H1 (cell line): ENCODE measurements at regions not wholly inside any gene's neighbourhood (a gene's known extent, or its start where the extent isn't known, plus 50 kb on each side); places are given as distances from the start of the nearest gene placed in this dataset.

Experiments
- CTCF ChIA-PET: fragments of 300-600 bp; sonication (Branson Sonifier 250); formaldehyde crosslinking; loops from one replicate; lab custom pipeline; 2021; ENCODE audit not compliant: partially characterized antibody; lab: Charles Lee
- POLR2A ChIA-PET: fragments of 300-600 bp; sonication (Branson Sonifier 250); formaldehyde crosslinking; loops from one replicate; lab custom pipeline; 2021; ENCODE audit warnings: inconsistent platforms; ENCODE audit not compliant: partially characterized antibody; lab: Charles Lee
- DNase-seq, 2 experiments: peaks; one replicate each; pipeline versions ENCODE4 v3.0.0 to v3.0.0-alpha.2; 2010 to 2022; ENCODE audit warnings: low spot score in 2 of 2, low read depth in 1 of 2, mixed read lengths in 1 of 2
- FAIRE-seq: peaks from 2 replicates; lab custom pipeline; 2011; peaks lifted over from hg19 to GRCh38; lab: Jason Lieb, UNC
- H2AFZ ChIP-seq: 2 replicates; pipeline ENCODE4 v1.8.1; 2012; ENCODE audit warnings: low read length, inconsistent platforms
- H2AK5ac ChIP-seq: 2 replicates; pipeline ENCODE4 v1.6.1; 2013; ENCODE audit warnings: low read depth, low read length
- H2BK120ac ChIP-seq: replicated peaks from 2 replicates; pipeline ENCODE3; 2013; ENCODE audit warnings: low read depth, low read length, inconsistent platforms
- H2BK12ac ChIP-seq: 2 replicates; pipeline ENCODE4 v1.6.1; 2013; ENCODE audit warnings: low read depth, low read length
- H2BK15ac ChIP-seq: 2 replicates; pipeline ENCODE4 v1.6.1; 2013; ENCODE audit warnings: low read length
- H2BK20ac ChIP-seq: 2 replicates; pipeline ENCODE4 v1.6.1; 2013; ENCODE audit warnings: low read length
- H2BK5ac ChIP-seq: 2 replicates; pipeline ENCODE4 v1.6.1; 2013; ENCODE audit warnings: low read depth, low read length
- H3K14ac ChIP-seq: 2 replicates; pipeline ENCODE4 v1.6.1; 2013; ENCODE audit warnings: inconsistent platforms; ENCODE audit not compliant: insufficient read length
- H3K18ac ChIP-seq: 2 replicates; pipeline ENCODE4 v1.6.1; 2013; ENCODE audit warnings: low read length; ENCODE audit errors: extremely low read depth
- H3K23ac ChIP-seq: 2 replicates; pipeline ENCODE4 v1.6.1; 2013; ENCODE audit warnings: inconsistent platforms; ENCODE audit not compliant: insufficient read length
- H3K23me2 ChIP-seq: 2 replicates; pipeline ENCODE4 v1.6.1; 2013; ENCODE audit warnings: low read depth, low read length
- H3K27ac ChIP-seq: 2 replicates; pipeline ENCODE4 v1.6.1; 2011; ENCODE audit warnings: low read depth, low read length, inconsistent platforms
- H3K27me3 ChIP-seq, 4 experiments: replicated peaks in 1 of 4; 1 replicate in 1 of 4; 2 replicates in 3 of 4; pipeline versions ENCODE4 v1.6.1 to v1.8.1; 2011 to 2013; ENCODE audit warnings: low read length in 3 of 4, mild to moderate bottlenecking in 3 of 4, inconsistent platforms in 2 of 4, mixed read lengths in 2 of 4, moderate library complexity in 1 of 4; ENCODE audit not compliant: control insufficient read depth in 3 of 4, insufficient read depth in 3 of 4; ENCODE audit errors: extremely low read depth in 1 of 4
- H3K36me3 ChIP-seq, 4 experiments: 2 replicates each; pipeline versions ENCODE4 v1.6.1 to v1.8.1; 2011 to 2013; ENCODE audit warnings: mild to moderate bottlenecking in 4 of 4, low read length in 3 of 4, moderate library complexity in 2 of 4, control low read depth in 1 of 4, inconsistent platforms in 1 of 4; ENCODE audit not compliant: insufficient read depth in 4 of 4, control insufficient read depth in 2 of 4
- H3K4ac ChIP-seq: replicated peaks from 2 replicates; pipeline ENCODE3; 2013; ENCODE audit warnings: low read length, low read depth, mixed read lengths, inconsistent platforms; ENCODE audit not compliant: insufficient read length
- H3K4me1 ChIP-seq, 4 experiments: replicated peaks in 1 of 4; 1 replicate in 1 of 4; 2 replicates in 3 of 4; pipeline versions ENCODE4 v1.6.1 to v1.8.1; 2011 to 2013; ENCODE audit warnings: low read length in 3 of 4, inconsistent platforms in 2 of 4, mixed read lengths in 1 of 4; ENCODE audit not compliant: insufficient read depth in 4 of 4, control insufficient read depth in 3 of 4
- H3K4me2 ChIP-seq, 2 experiments: 2 replicates each; pipeline versions ENCODE4 v1.6.1 to v1.8.1; 2011 to 2013; ENCODE audit warnings: low read depth in 2 of 2, low read length in 2 of 2, control low read depth in 1 of 2, inconsistent platforms in 1 of 2, mild to moderate bottlenecking in 1 of 2; ENCODE audit not compliant: insufficient read depth in 1 of 2
- H3K4me3 ChIP-seq, 4 experiments: fragments of 200-600, 300-600 bp in 1 of 4; sonication (generic), shearing (Covaris generic), sonication (Bioruptor Twin) in 1 of 4; 2 replicates each; pipeline versions ENCODE4 v1.5.1 to v1.8.1; 2011 to 2016; ENCODE audit warnings: low read length in 4 of 4, low read depth in 3 of 4, control low read depth in 2 of 4, inconsistent platforms in 2 of 4, mild to moderate bottlenecking in 2 of 4, mixed read lengths in 1 of 4, moderate library complexity in 1 of 4; ENCODE audit not compliant: insufficient read depth in 2 of 4; ENCODE audit errors: extremely low read depth in 1 of 4
- H3K56ac ChIP-seq: replicated peaks from 2 replicates; pipeline ENCODE3; 2013; ENCODE audit warnings: low read depth, mild to moderate bottlenecking, mixed read lengths, low read length, inconsistent platforms; ENCODE audit not compliant: insufficient read length
- H3K79me1 ChIP-seq: 2 replicates; pipeline ENCODE4 v1.6.1; 2013; ENCODE audit warnings: low read depth, low read length, control low read depth
- H3K79me2 ChIP-seq, 2 experiments: 2 replicates each; pipeline versions ENCODE4 v1.6.1 to v1.8.1; 2012 to 2013; ENCODE audit warnings: low read length in 2 of 2, mild to moderate bottlenecking in 2 of 2, inconsistent platforms in 1 of 2; ENCODE audit not compliant: insufficient read depth in 2 of 2, control insufficient read depth in 1 of 2
- H3K9ac ChIP-seq, 4 experiments: replicated peaks in 1 of 4; 1 replicate in 1 of 4; 2 replicates in 3 of 4; pipeline versions ENCODE4 v1.6.1 to v1.8.1; 2011 to 2013; ENCODE audit warnings: low read depth in 3 of 4, low read length in 3 of 4, control low read depth in 2 of 4, mild to moderate bottlenecking in 2 of 4, moderate library complexity in 2 of 4, inconsistent platforms in 1 of 4; ENCODE audit errors: extremely low read depth in 1 of 4
- H3K9me3 ChIP-seq, 2 experiments: 2 replicates each; pipeline versions ENCODE4 v1.6.1 to v1.8.1; 2012 to 2013; ENCODE audit warnings: mild to moderate bottlenecking in 2 of 2, moderate library complexity in 2 of 2, control low read depth in 1 of 2, inconsistent platforms in 1 of 2, low read depth in 1 of 2, low read length in 1 of 2, mixed read lengths in 1 of 2; ENCODE audit not compliant: insufficient read depth in 2 of 2
- H4K20me1 ChIP-seq, 2 experiments: replicated peaks in 1 of 2; 2 replicates each; pipeline versions ENCODE3 to v1.8.1; 2011 to 2013; ENCODE audit warnings: inconsistent platforms in 2 of 2, low read length in 2 of 2, mild to moderate bottlenecking in 1 of 2; ENCODE audit not compliant: insufficient read depth in 2 of 2, control insufficient read depth in 1 of 2
- H4K5ac ChIP-seq: 2 replicates; pipeline ENCODE4 v1.6.1; 2013; ENCODE audit warnings: low read length, low read depth, mixed read lengths, inconsistent platforms; ENCODE audit not compliant: insufficient read length
- H4K8ac ChIP-seq: 2 replicates; pipeline ENCODE4 v1.8.0; 2013; ENCODE audit warnings: mild to moderate bottlenecking, moderate library complexity, low read length, inconsistent platforms; ENCODE audit not compliant: insufficient read depth; ENCODE audit errors: extremely low read depth
- H4K91ac ChIP-seq: replicated peaks from 2 replicates; pipeline ENCODE3; 2013; ENCODE audit warnings: low read length, mixed read lengths, inconsistent platforms; ENCODE audit not compliant: insufficient read length
- CTCF ChIP-seq, 3 experiments: IDR thresholded peaks; 1 replicate in 2 of 3; 2 replicates in 1 of 3; pipeline versions ENCODE4 v1.5.1 to v1.6.1; 2011; ENCODE audit warnings: low read length in 3 of 3, mild to moderate bottlenecking in 3 of 3, inconsistent platforms in 2 of 3, low read depth in 1 of 3, moderate library complexity in 1 of 3; ENCODE audit not compliant: insufficient read depth in 1 of 3; ENCODE audit errors: control extremely low read depth in 1 of 3
- EGR1 ChIP-seq: IDR thresholded peaks from 2 replicates; pipeline ENCODE4 v1.6.1; 2011; ENCODE audit warnings: low read depth, low read length, borderline replicate concordance
- RAD21 ChIP-seq, 2 experiments: IDR thresholded peaks in 1 of 2; conservative IDR thresholded peaks in 1 of 2; 2 replicates each; pipeline ENCODE4 v1.6.1; 2011; ENCODE audit warnings: low read depth in 2 of 2, low read length in 2 of 2, improper control_type of control experiment in 1 of 2, inconsistent platforms in 1 of 2, mild to moderate bottlenecking in 1 of 2, moderate library complexity in 1 of 2
- WGBS, 2 experiments: shearing (Covaris generic) in 1 of 2; methylation state at CpG; one replicate each; pipeline versions ENCODE4 v1.1.6 to v1.1.7; 2013 to 2015; ENCODE audit warnings: low lambda C conversion rate in 2 of 2, mixed read lengths in 2 of 2, inconsistent platforms in 1 of 2, low coverage in 1 of 2, missing lambda C conversion rate in 1 of 2; ENCODE audit not compliant: insufficient replicate concordance in 2 of 2, insufficient coverage in 1 of 2, insufficient read length in 1 of 2; ENCODE audit errors: extremely low coverage in 1 of 2, missing lambda C conversion rate in 1 of 2; 5-methylcytosine and 5-hydroxymethylcytosine counted together

- H2AFZ ChIP-seq: no peak overlapping the region
- no peak overlapping the region for H3K4me2 ChIP-seq
- H2BK12ac ChIP-seq: no peak overlapping the region
- no peak overlapping the region for H3K27ac ChIP-seq
- TF ChIP-seq RAD21 (IDR thresholded peaks at IDR 0.05 in 1 of 2, conservative IDR thresholded peaks at IDR 0.05 in 1 of 2; ENCODE audit: low read depth in 2 of 2, low read length in 2 of 2) (peak; percentile 69 to 72), EGR1 (no peak), CTCF (IDR thresholded peaks at IDR 0.05; ENCODE audit: control extremely low read depth in 1 of 3, insufficient read depth in 1 of 3, low read depth in 1 of 3, low read length in 3 of 3) (peak in 2 of 3 experiments; percentile 47 to 53; a peak in 2 of 4 replicates)
- 42% methylated on average over 2 of the region's 2 CpGs; no CpG with 5 or more reads in 1 of the 2 experiments for WGBS, 2 experiments
- no peak overlapping the region for H4K8ac ChIP-seq
- no peak overlapping the region for H2BK20ac ChIP-seq
- H2BK15ac ChIP-seq: no peak overlapping the region
- H2BK5ac ChIP-seq: no peak overlapping the region
- H3K14ac ChIP-seq: no peak overlapping the region
- H3K23me2 ChIP-seq: no peaks in the 10 kb centered on the region
- no peaks in the 10 kb centered on the region for H3K27me3 ChIP-seq
- CTCF ChIA-PET: interaction anchor here (0.6 to 2.4 kb wide), 23 partner anchors 8 to 1866 kb away, joined by 3 to 14 read pairs (median 4); no protein-coding TSS in a partner anchor
- no peak overlapping the region for H3K9ac ChIP-seq
- FAIRE-seq (peak; percentile 68), DNase-seq (no peak)
- H4K5ac ChIP-seq: no peak overlapping the region
- no peak overlapping the region for H3K18ac ChIP-seq
- H4K20me1 ChIP-seq: no peaks in the 10 kb centered on the region
- no peaks in the 10 kb centered on the region for H3K9me3 ChIP-seq
- no peak overlapping the region for H3K23ac ChIP-seq
- H3K4me3 ChIP-seq: no peak overlapping the region
- no peak overlapping the region for H3K56ac ChIP-seq
- H3K79me2 ChIP-seq: no peaks in the 10 kb centered on the region
- no peak overlapping the region for H2BK120ac ChIP-seq
- POLR2A ChIA-PET: no interaction called here
- H2AK5ac ChIP-seq: no peak overlapping the region
- no peaks in the 10 kb centered on the region for H3K36me3 ChIP-seq
- H3K79me1 ChIP-seq: no peaks in the 10 kb centered on the region
- no peaks in the 10 kb centered on the region for H3K4me1 ChIP-seq
- no peak overlapping the region for H4K91ac ChIP-seq
- no peak overlapping the region for H3K4ac ChIP-seq
Observed at GRCh38 chr3:99023590-99024192, 122.2 kb upstream of the DCBLD2 start.
